H54 (cell line): ENCODE measurements at regions not wholly inside any gene's neighbourhood (a gene's known extent, or its start where the extent isn't known, plus 50 kb on each side); places are given as distances from the start of the nearest gene placed in this dataset.

Source experiments
- DNase-seq: peaks from one replicate; pipeline ENCODE4 v3.0.0; 2011; ENCODE audit warnings: low spot score, mixed read lengths; ENCODE audit not compliant: insufficient read length
- FAIRE-seq: peaks from 3 replicates; lab custom pipeline; 2011; peaks lifted over from hg19 to GRCh38; lab: Jason Lieb, UNC
- POLR2A ChIP-seq: IDR thresholded peaks from 2 replicates; pipeline ENCODE4 v1.6.1; 2011; ENCODE audit warnings: low read depth, mild to moderate bottlenecking, low read length

DNA sequence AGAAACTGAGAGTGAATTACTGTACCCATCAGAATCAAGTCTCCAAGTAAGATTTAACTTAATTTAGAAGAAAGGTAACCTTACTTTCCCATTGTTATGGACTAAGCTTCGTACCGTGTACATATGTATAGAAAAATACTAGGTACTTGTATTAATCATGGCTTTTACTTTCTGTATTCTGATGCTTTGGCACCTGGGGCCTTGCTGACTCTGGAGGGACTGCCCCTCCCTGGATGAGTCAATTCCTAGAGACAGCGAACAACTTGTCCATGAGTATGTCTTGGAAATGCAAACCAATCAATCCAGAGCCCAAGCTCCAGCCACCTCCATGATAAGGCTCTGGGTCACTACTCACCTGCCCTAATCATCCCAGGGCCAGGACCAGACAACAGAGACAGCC, 50.0 kb upstream of the DGKG start:
- DNase-seq (no peak), FAIRE-seq (peak; percentile 33)
- no peak for TF ChIP-seq POLR2A
